Transverse colon (tissue), 4 donors: ENCODE measurements at regions not wholly inside any gene's neighbourhood (a gene's known extent, or its start where the extent isn't known, plus 50 kb on each side); places are given as distances from the start of the nearest gene placed in this dataset.

Experiments
- CTCF ChIP-seq, 5 experiments: fragments of 200-600 bp in 3 of 5; fragments of 450-650 bp in 2 of 5; sonication (generic) in 3 of 5; IDR thresholded peaks; 1 replicate in 2 of 5; 2 replicates in 3 of 5; pipeline ENCODE4 v1.5.1; 2016 to 2017; ENCODE audit warnings: antibody characterized with exemption in 5 of 5, inconsistent platforms in 3 of 5, mild to moderate bottlenecking in 2 of 5, moderate library complexity in 1 of 5
- POLR2A ChIP-seq: fragments of 450-650 bp; IDR thresholded peaks from one replicate; pipeline ENCODE4 v1.6.1; 2016; ENCODE audit warnings: antibody characterized with exemption, mild to moderate bottlenecking, moderate library complexity
- POLR2AphosphoS5 ChIP-seq, 3 donors: sonication (generic); formaldehyde crosslinking; IDR thresholded peaks; one replicate each; pipeline ENCODE4 v1.6.1; 2016; ENCODE audit warnings: antibody characterized with exemption in 3 of 3

GRCh38 chr22:48240935-48241230 lies 1478.4 kb downstream of the TBC1D22A start:
- TF ChIP-seq CTCF (IDR thresholded peaks at IDR 0.05) (no peak), POLR2A (no peak), POLR2AphosphoS5 (IDR thresholded peaks at IDR 0.05) (no peak)
